IMR-90 (cell line): ENCODE measurements at regions not wholly inside any gene's neighbourhood (a gene's known extent, or its start where the extent isn't known, plus 50 kb on each side); places are given as distances from the start of the nearest gene placed in this dataset.

ENCODE experiments used
- CEBPB ChIP-seq: IDR thresholded peaks from 2 replicates; pipeline ENCODE4 v1.6.1; 2012; ENCODE audit warnings: low read depth, low read length, improper control_type of control experiment
- FOS ChIP-seq: fragments of 150-350 bp; IDR thresholded peaks from 2 replicates; pipeline ENCODE4 v1.6.1; 2016; ENCODE audit warnings: low read depth, low read length
- MAZ ChIP-seq: IDR thresholded peaks from 2 replicates; pipeline ENCODE4 v1.6.1; 2012; ENCODE audit warnings: low read depth, mild to moderate bottlenecking, low read length, improper control_type of control experiment, moderate library complexity, borderline replicate concordance
- MXI1 ChIP-seq: IDR thresholded peaks from 2 replicates; pipeline ENCODE4 v1.6.1; 2012; ENCODE audit warnings: low read depth, mild to moderate bottlenecking, low read length, moderate library complexity, borderline replicate concordance
- NFE2L2 ChIP-seq: fragments of 150-350 bp; IDR thresholded peaks from 2 replicates; pipeline ENCODE4 v1.6.1; 2016; ENCODE audit warnings: low read depth, mild to moderate bottlenecking, low read length
- POLR2A ChIP-seq: IDR thresholded peaks from 2 replicates; pipeline ENCODE4 v1.6.1; 2012; ENCODE audit warnings: mild to moderate bottlenecking, low read depth, low read length
- SMC3 ChIP-seq: fragments of 150-350 bp; IDR thresholded peaks from 2 replicates; pipeline ENCODE4 v1.6.1; 2016; ENCODE audit warnings: low read depth, mild to moderate bottlenecking, antibody characterized with exemption, low read length, moderate library complexity
- TF ChIP-seq, protein P1 (sequence below): conservative IDR thresholded peaks from 2 replicates; pipeline ENCODE4 v1.5.1; 2012; ENCODE audit warnings: mild to moderate bottlenecking, low read depth, low read length, improper control_type of control experiment
- TF ChIP-seq, protein P2 (sequence below): fragments of 150-350 bp; IDR thresholded peaks from 2 replicates; pipeline ENCODE4 v1.6.1; 2016; ENCODE audit warnings: low read depth, mild to moderate bottlenecking, low read length, moderate library complexity, borderline replicate concordance
- TF ChIP-seq, protein P3 (sequence below): fragments of 150-350 bp; IDR thresholded peaks from 2 replicates; pipeline ENCODE4 v1.6.1; 2017; ENCODE audit warnings: mild to moderate bottlenecking, antibody characterized with exemption, low read length, low read depth

DNA sequence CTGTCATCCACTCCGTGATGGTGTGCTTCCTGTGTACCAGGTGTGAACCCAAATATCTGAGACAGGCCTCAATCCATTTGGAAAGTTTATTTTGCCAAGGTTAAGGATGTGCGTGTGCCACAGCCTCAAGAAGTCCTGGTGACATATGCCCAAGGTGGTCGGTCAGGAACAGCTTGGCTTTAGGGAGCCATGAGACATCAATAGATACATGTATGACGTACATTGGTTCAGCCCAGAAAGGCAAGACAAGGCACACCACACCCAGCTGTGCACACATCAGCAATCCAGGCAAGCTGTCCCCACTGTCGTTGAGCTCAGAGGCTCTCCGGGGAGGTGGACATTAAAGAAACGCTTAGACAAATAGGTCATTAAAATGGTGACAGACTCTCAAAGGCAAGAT, 56.8 kb upstream of the SHANK2 start:
- TF ChIP-seq, protein P1, sequence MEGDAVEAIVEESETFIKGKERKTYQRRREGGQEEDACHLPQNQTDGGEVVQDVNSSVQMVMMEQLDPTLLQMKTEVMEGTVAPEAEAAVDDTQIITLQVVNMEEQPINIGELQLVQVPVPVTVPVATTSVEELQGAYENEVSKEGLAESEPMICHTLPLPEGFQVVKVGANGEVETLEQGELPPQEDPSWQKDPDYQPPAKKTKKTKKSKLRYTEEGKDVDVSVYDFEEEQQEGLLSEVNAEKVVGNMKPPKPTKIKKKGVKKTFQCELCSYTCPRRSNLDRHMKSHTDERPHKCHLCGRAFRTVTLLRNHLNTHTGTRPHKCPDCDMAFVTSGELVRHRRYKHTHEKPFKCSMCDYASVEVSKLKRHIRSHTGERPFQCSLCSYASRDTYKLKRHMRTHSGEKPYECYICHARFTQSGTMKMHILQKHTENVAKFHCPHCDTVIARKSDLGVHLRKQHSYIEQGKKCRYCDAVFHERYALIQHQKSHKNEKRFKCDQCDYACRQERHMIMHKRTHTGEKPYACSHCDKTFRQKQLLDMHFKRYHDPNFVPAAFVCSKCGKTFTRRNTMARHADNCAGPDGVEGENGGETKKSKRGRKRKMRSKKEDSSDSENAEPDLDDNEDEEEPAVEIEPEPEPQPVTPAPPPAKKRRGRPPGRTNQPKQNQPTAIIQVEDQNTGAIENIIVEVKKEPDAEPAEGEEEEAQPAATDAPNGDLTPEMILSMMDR: no peak
- no peak for TF ChIP-seq CEBPB
- TF ChIP-seq, protein P2, sequence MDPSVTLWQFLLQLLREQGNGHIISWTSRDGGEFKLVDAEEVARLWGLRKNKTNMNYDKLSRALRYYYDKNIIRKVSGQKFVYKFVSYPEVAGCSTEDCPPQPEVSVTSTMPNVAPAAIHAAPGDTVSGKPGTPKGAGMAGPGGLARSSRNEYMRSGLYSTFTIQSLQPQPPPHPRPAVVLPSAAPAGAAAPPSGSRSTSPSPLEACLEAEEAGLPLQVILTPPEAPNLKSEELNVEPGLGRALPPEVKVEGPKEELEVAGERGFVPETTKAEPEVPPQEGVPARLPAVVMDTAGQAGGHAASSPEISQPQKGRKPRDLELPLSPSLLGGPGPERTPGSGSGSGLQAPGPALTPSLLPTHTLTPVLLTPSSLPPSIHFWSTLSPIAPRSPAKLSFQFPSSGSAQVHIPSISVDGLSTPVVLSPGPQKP: no peak
- no peak for TF ChIP-seq POLR2A
- no peak for TF ChIP-seq NFE2L2
- TF ChIP-seq MXI1: no peak
- TF ChIP-seq, protein P3, sequence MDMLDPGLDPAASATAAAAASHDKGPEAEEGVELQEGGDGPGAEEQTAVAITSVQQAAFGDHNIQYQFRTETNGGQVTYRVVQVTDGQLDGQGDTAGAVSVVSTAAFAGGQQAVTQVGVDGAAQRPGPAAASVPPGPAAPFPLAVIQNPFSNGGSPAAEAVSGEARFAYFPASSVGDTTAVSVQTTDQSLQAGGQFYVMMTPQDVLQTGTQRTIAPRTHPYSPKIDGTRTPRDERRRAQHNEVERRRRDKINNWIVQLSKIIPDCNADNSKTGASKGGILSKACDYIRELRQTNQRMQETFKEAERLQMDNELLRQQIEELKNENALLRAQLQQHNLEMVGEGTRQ: no peak
- no peak for TF ChIP-seq FOS
- TF ChIP-seq SMC3: no peak
- no peak for TF ChIP-seq MAZ
